ENCODE measurements at regions not wholly inside any gene's neighbourhood (a gene's known extent, or its start where the extent isn't known, plus 50 kb on each side); places are given as distances from the start of the nearest gene placed in this dataset.

DNA sequence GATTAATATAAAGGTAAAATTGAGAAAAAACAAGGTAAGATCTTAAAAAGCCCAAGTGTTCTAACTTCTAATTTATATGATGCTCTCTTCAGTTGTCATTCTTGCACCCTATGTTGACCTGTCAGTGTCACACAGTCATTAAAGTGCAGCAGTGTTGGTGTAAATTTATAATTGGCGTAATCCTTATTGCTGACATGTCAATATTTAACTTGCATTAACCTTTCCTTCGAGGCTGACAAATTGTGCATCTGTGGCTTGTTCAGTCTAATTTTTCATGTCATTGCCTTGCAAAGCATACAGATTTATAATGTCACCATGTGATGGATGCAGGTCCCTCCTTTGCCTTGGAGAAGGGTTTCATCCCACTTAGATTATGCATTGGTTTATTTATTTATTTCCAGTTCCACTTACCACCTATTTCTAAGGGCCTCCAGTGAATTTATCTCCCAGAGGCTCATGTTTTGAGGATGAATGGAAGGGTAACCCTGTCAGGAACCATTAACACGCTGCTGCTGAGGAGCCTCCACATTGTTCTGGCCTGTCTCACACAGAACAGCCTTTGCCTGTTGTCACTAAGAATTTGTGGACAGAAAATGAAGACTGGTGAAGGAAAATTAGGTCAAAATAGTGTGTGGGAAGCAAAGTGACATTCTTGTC, 1098.5 kb upstream of the LCORL start:
- TF ChIP-seq, protein P1, sequence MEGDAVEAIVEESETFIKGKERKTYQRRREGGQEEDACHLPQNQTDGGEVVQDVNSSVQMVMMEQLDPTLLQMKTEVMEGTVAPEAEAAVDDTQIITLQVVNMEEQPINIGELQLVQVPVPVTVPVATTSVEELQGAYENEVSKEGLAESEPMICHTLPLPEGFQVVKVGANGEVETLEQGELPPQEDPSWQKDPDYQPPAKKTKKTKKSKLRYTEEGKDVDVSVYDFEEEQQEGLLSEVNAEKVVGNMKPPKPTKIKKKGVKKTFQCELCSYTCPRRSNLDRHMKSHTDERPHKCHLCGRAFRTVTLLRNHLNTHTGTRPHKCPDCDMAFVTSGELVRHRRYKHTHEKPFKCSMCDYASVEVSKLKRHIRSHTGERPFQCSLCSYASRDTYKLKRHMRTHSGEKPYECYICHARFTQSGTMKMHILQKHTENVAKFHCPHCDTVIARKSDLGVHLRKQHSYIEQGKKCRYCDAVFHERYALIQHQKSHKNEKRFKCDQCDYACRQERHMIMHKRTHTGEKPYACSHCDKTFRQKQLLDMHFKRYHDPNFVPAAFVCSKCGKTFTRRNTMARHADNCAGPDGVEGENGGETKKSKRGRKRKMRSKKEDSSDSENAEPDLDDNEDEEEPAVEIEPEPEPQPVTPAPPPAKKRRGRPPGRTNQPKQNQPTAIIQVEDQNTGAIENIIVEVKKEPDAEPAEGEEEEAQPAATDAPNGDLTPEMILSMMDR (IDR thresholded peaks at IDR 0.05; ENCODE audit: insufficient read depth, missing control alignments), result no peak
- no peak for FAIRE-seq
- no peak for DNase-seq (ENCODE audit: insufficient read length, low spot score)

- FAIRE-seq, result no peak
- DNase-seq (ENCODE audit: insufficient read length, low spot score), result no peak
- TF ChIP-seq, protein P1 (IDR thresholded peaks at IDR 0.05; ENCODE audit: insufficient read depth, missing control alignments), result no peak
These were observed 1095.5 kb upstream of the LCORL start for GRCh38 chr4:19117022-19117421.

DNA sequence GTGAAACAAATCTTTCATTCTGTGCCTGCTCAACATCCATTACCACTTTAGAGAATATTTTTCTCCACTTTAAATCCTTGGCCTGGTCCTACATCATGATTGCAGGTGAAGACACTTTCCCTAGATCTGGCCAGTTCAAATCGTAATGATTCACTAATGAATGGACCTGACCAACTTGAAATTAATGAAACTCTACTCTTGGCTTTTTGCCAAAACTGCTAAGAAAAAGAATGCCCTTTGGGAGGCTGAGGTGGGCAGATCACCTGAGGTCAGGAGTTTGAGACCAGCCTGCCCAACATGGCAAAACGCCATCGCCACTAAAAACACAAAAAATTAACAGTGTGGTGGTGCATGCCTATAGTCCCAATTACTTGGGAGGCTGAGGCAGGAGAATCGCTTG, 1082.6 kb upstream of the LCORL start:
- DNase-seq (ENCODE audit: insufficient read length, low spot score) (no peak), FAIRE-seq (no peak)
- TF ChIP-seq, protein P1 (IDR thresholded peaks at IDR 0.05; ENCODE audit: insufficient read depth, missing control alignments), result no peak

DNA sequence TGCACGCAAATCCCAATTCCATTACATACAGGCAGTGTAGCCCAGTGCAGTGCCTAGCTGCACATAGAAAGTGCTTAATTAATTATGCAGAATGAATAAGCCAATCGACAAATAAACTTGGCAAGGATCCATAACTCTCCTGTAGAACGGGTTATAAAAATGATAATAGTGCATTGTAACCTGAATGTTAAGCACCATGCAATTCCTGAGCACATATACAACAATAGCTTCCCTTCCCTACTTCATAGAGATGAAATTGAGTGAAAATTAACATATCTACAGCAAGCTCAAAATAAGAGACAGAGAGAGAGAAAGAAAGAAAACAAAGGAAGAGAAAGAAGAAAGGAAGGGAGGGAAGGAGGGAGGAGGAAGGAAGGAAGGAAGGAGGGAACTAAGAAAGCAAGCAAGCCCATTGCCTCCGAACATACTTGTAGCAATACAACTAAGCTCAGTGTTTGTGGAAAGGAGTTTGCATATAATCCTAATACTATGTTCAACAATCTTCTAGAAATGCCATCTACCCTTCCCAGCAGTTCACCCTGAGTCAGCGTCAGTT, 1074.0 kb upstream of the LCORL start:
- no peak for FAIRE-seq
- DNase-seq (ENCODE audit: insufficient read length, low spot score), result no peak
- TF ChIP-seq, protein P1 (IDR thresholded peaks at IDR 0.05; ENCODE audit: insufficient read depth, missing control alignments), result no peak

- TF ChIP-seq, protein P1 (IDR thresholded peaks at IDR 0.05; ENCODE audit: insufficient read depth, missing control alignments), result no peak
- DNase-seq (ENCODE audit: insufficient read length, low spot score) (no peak), FAIRE-seq (no peak)
These were observed 1072.4 kb upstream of the LCORL start for GRCh38 chr4:19093951-19094350.

GRCh38 chr4:19092797-19093196, 1071.2 kb upstream of the LCORL start:
- TF ChIP-seq, protein P1 (IDR thresholded peaks at IDR 0.05; ENCODE audit: insufficient read depth, missing control alignments), result no peak
- FAIRE-seq, result no peak
- no peak for DNase-seq (ENCODE audit: insufficient read length, low spot score)

GRCh38 chr4:19074036-19074435, 1052.5 kb upstream of the LCORL start:
- DNase-seq (ENCODE audit: insufficient read length, low spot score) (no peak), FAIRE-seq (no peak)
- TF ChIP-seq, protein P1 (IDR thresholded peaks at IDR 0.05; ENCODE audit: insufficient read depth, missing control alignments), result no peak
